Aorta (tissue), 5 donors: ENCODE measurements at regions not wholly inside any gene's neighbourhood (a gene's known extent, or its start where the extent isn't known, plus 50 kb on each side); places are given as distances from the start of the nearest gene placed in this dataset.
A peak's percentile ranks its signal among the peaks of the same experiment; 100 is the strongest.

Source experiments
- ATAC-seq: fragments of 200-7000 bp; cut with Tn5 transposase; one replicate; pipeline ENCODE4 v1.9.1; 2022; ENCODE audit warnings: moderate library complexity; ENCODE audit not compliant: low FRiP score
- DNase-seq, 2 donors: peaks; one replicate each; pipeline ENCODE4 v3.0.0-alpha.2; 2020
- H3K27ac ChIP-seq, 2 donors: one replicate each; pipeline ENCODE4 v1.5.1; 2013; ENCODE audit warnings: low read length in 2 of 2, mild to moderate bottlenecking in 2 of 2, moderate library complexity in 2 of 2, control low read depth in 1 of 2, inconsistent platforms in 1 of 2, low read depth in 1 of 2
- H3K27me3 ChIP-seq, 2 donors: one replicate each; pipeline ENCODE4 v1.6.1; 2013; ENCODE audit warnings: control low read depth in 1 of 2, low read length in 1 of 2, mild to moderate bottlenecking in 1 of 2, moderate library complexity in 1 of 2; ENCODE audit not compliant: insufficient read depth in 2 of 2, control insufficient read depth in 1 of 2
- H3K36me3 ChIP-seq, 2 donors: one replicate each; pipeline ENCODE4 v1.6.1; 2013; ENCODE audit warnings: control low read depth in 1 of 2, low read length in 1 of 2, mild to moderate bottlenecking in 1 of 2; ENCODE audit not compliant: insufficient read depth in 2 of 2, control insufficient read depth in 1 of 2
- H3K4me1 ChIP-seq, 2 donors: one replicate each; pipeline ENCODE4 v1.6.1; 2013; ENCODE audit warnings: low read length in 2 of 2, control low read depth in 1 of 2, mild to moderate bottlenecking in 1 of 2, moderate library complexity in 1 of 2; ENCODE audit not compliant: insufficient read depth in 2 of 2, control insufficient read depth in 1 of 2
- H3K4me3 ChIP-seq, 2 donors: one replicate each; pipeline ENCODE4 v1.5.1; 2013; ENCODE audit warnings: low read length in 2 of 2, control low read depth in 1 of 2, mild to moderate bottlenecking in 1 of 2
- H3K9me3 ChIP-seq: one replicate; pipeline ENCODE4 v1.6.1; 2013; ENCODE audit warnings: mild to moderate bottlenecking, low read length; ENCODE audit not compliant: control insufficient read depth
- WGBS, 2 donors: extraction: QIAGEN DNeasy Blood & Tissue Kit; methylation state at CpG; one replicate each; pipeline ENCODE4 v1.1.7; 2013; 5-methylcytosine and 5-hydroxymethylcytosine counted together
- intact Hi-C, 2 donors: fragments of 100-400 bp; cut with DNase I; formaldehyde crosslinking; loops; one replicate each; pipeline versions ENCODE4 v1.14.2 to v1.15.0; 2022
- donor health status: healthy with polysubstance abuse.
- donor health status: Bipolar disorder and iron deficiency.
- donor health status: DM: no; HTN: no; CAD: no.
- donor health status: DM: no; HTN: no; CAD: no.
- donor health status: DM: yes; HTN: yes; CAD: no.

- ATAC-seq: no peak
- Histone ChIP-seq H3K9me3 (no peaks in the 10 kb centered on the region), H3K4me1 (no peaks in the 10 kb centered on the region), H3K4me3 (no peak overlapping the region), H3K27me3 (no peaks in the 10 kb centered on the region), H3K27ac (no peak overlapping the region), H3K36me3 (no peaks in the 10 kb centered on the region)
- WGBS, 2 donors: 90 to 92% methylated on average over 3 of the region's 3 CpGs
- intact Hi-C loops: no loop called here
- no peak for DNase-seq
Observed at GRCh38 chr2:215556979-215557378, 121.1 kb upstream of the FN1 start.

DNA sequence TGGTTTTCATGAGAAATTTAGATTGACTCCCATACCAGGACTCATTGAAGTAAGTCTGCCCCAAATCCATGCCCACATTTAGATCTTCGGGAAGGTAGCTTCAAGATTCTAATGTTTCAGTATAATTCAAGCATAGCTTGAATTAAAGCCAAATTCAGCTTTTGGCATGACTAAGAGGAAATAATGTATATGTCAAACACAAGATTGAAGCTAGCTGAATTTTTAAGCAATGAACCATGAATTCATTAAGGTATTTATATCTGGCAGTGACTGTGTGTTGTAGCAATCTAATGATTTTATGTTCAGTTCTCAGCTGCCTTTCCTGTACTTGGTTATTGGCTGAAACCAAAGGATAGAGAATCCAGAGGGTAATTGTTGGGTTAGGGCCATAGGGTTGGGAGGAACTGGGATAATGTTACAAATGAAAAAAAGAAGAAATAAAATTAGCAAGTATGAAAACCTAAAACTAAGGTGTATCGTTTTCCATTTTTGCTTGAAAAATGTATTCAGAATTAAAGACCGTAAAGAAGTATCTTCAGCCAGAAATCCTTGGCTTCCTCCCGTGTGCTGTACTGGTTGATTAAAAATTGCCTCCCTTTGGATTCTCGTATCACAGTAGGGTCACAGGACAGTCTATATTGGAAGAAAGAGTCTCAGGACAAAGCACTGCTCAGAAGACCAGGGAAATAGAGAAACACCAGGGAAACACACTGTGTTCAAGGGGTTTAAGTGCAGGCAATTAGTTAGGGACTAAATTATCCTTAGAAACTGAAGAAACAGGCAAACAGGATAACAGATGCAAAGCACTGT is 119.0 kb upstream of the FN1 start:
- 62 to 68% methylated on average over 5 of the region's 5 CpGs for WGBS, 2 donors
- H3K4me3 ChIP-seq: no peak overlapping the region

DNA sequence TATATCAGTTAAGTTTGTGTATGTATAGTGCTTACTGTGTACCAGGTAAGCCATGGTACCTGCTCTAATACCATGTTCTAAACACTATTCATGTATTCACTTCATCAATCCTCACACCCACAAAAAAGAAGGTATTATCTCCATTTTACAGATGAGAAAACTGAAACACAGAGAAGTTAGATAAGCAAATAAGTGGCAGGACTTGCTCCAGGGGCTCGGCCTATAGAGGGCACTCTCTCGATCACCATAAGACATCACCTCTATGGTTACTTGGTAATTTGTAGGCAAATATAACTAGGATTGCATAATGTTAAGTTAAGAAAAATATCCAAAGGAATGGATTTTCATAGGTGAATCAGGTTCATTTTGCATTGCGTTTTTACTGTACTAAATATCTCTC is 118.1 kb upstream of the FN1 start:
- intact Hi-C loops: no loop called here
- WGBS, 2 donors: 96 to 97% methylated on average over 3 of the region's 3 CpGs
- H3K9me3 ChIP-seq: no peaks in the 10 kb centered on the region
- no peak for DNase-seq
- H3K4me3 ChIP-seq: no peak overlapping the region
- no peak overlapping the region for H3K27ac ChIP-seq
- ATAC-seq: no peak
- H3K27me3 ChIP-seq: no peaks in the 10 kb centered on the region
- H3K4me1 ChIP-seq: no peaks in the 10 kb centered on the region
- no peaks in the 10 kb centered on the region for H3K36me3 ChIP-seq

More for the DNA sequence above, 119.0 kb upstream of the FN1 start:
- ATAC-seq (no peak), DNase-seq (no peak)
- intact Hi-C loops: no loop called here
- no peaks in the 10 kb centered on the region for H3K9me3 ChIP-seq
- no peaks in the 10 kb centered on the region for H3K4me1 ChIP-seq
- no peaks in the 10 kb centered on the region for H3K36me3 ChIP-seq
- no peaks in the 10 kb centered on the region for H3K27me3 ChIP-seq
- no peak overlapping the region for H3K27ac ChIP-seq

- intact Hi-C loops: no loop called here
- Histone ChIP-seq H3K4me1 (no peaks in the 10 kb centered on the region), H3K4me3 (no peak overlapping the region), H3K27ac (no peak overlapping the region), H3K36me3 (no peaks in the 10 kb centered on the region), H3K27me3 (no peaks in the 10 kb centered on the region), H3K9me3 (no peaks in the 10 kb centered on the region)
- DNase-seq (no peak), ATAC-seq (no peak)
- 91 to 95% methylated on average over 4 of the region's 4 CpGs for WGBS, 2 donors
Observed at GRCh38 chr2:215552144-215552580, 116.3 kb upstream of the FN1 start.

DNA sequence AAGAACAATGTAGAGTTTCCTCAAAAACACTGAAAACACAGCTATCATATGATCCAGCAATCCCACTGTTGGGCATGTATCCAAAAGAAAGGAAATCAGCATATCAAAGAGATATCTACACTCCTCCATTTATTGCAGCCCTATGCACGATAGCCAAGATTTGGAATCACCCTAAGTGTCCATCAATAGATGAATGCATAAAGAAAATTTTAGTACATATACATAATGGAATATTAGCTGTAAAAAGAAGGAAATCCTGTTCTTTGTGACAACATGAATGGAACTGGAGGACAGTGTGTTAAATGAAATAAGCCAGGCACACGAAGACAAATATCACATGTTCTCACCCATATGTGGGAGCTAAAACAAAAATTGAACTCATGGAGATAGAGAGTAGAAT is 114.5 kb upstream of the FN1 start:
- no peak overlapping the region for H3K4me3 ChIP-seq
- H3K27me3 ChIP-seq: no peaks in the 10 kb centered on the region
- no peaks in the 10 kb centered on the region for H3K4me1 ChIP-seq
- no peaks in the 10 kb centered on the region for H3K9me3 ChIP-seq
- H3K27ac ChIP-seq: no peak overlapping the region
- no peaks in the 10 kb centered on the region for H3K36me3 ChIP-seq
- 89 to 92% methylated on average over 2 of the region's 2 CpGs for WGBS, 2 donors
- intact Hi-C loops: no loop called here
- DNase-seq (no peak), ATAC-seq (no peak)

GRCh38 chr2:215548714-215549113 is 112.8 kb upstream of the FN1 start:
- H3K9me3 ChIP-seq: no peaks in the 10 kb centered on the region
- H3K27me3 ChIP-seq: no peaks in the 10 kb centered on the region
- intact Hi-C loops: no loop called here
- no peak for DNase-seq
- ATAC-seq: no peak
- no peak overlapping the region for H3K4me3 ChIP-seq
- H3K36me3 ChIP-seq: no peaks in the 10 kb centered on the region
- no peak overlapping the region for H3K27ac ChIP-seq
- H3K4me1 ChIP-seq: no peaks in the 10 kb centered on the region
- WGBS, 2 donors: 72 to 73% methylated on average over 2 of the region's 2 CpGs

DNA sequence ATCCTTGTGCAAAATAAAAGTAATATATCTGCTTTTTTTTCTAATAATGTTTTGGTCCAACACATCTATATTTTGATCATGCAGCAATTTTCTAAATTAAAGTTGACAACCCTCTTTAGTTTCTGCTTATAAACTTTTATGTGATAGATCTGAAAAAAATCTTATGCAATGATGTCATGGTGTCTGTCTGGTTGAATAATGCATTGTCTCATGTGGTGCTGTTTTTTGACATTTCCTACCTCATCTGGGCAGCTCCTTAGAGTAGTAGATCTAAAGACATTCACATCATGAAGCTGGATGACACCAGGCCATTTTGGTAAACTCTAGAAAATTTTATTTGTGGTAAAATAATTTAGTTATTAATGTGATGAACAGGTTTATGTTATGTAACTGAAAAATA is 106.8 kb upstream of the FN1 start:
- no peaks in the 10 kb centered on the region for H3K9me3 ChIP-seq
- H3K27ac ChIP-seq: no peak overlapping the region
- no peaks in the 10 kb centered on the region for H3K36me3 ChIP-seq
- peaks cover 0 to 5% of the 10 kb centered on the region in 2 donors for H3K4me1 ChIP-seq
- H3K27me3 ChIP-seq: no peaks in the 10 kb centered on the region
- ATAC-seq (no peak), DNase-seq (no peak)
- intact Hi-C loops: no loop called here
- H3K4me3 ChIP-seq: no peak overlapping the region

DNA sequence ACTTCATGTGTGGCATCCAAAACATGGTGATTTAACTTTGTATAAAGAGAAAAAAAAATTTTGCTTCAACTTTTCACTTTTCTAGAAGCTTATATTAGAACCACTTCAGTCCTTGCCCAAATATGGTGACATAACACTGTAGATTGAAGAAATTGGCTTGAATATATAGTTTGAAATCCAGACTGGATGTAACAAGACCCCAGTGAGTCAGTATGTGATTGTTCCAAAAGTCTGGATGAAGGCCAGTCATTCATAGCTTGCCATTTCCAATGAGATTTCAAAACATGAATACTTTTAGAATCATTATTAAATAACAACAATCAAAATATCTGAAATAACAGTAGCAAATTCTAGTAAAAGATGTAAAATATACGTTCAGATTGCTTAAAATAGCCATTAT is 104.8 kb upstream of the FN1 start:
- peak; percentile 69 for ATAC-seq

GRCh38 chr2:215537611-215538010 is 101.7 kb upstream of the FN1 start:
- intact Hi-C loops: no loop called here
- Histone ChIP-seq H3K4me3 (no peak overlapping the region), H3K27ac (no peak overlapping the region), H3K4me1 (peaks cover 3 to 7% of the 10 kb centered on the region in 2 donors), H3K9me3 (peaks cover 1% of the 10 kb centered on the region), H3K36me3 (peaks cover 0 to 2% of the 10 kb centered on the region in 2 donors), H3K27me3 (no peaks in the 10 kb centered on the region)
- DNase-seq (no peak), ATAC-seq (no peak)
- 53 to 56% methylated on average over 2 of the region's 2 CpGs for WGBS, 2 donors

More for the DNA sequence above, 104.8 kb upstream of the FN1 start:
- peaks cover 3 to 7% of the 10 kb centered on the region in 2 donors for H3K4me1 ChIP-seq
- intact Hi-C loops: no loop called here
- WGBS, 2 donors: 0 to 3% methylated on average over 1 of the region's 1 CpG
- no peak overlapping the region for H3K27ac ChIP-seq
- no peaks in the 10 kb centered on the region for H3K27me3 ChIP-seq
- H3K4me3 ChIP-seq: no peak overlapping the region
- no peak for DNase-seq
- no peaks in the 10 kb centered on the region for H3K9me3 ChIP-seq
- peaks cover 0 to 2% of the 10 kb centered on the region in 2 donors for H3K36me3 ChIP-seq
